Left ventricle myocardium inferior (tissue), 1 donor: ENCODE measurements at regions not wholly inside any gene's neighbourhood (a gene's known extent, or its start where the extent isn't known, plus 50 kb on each side); places are given as distances from the start of the nearest gene placed in this dataset.
"Not testable (repeated sequence)": the region's sequence is repeated elsewhere in the genome, so short reads cannot be mapped to it uniquely, and the experiment has no call there.

Experiments
- DNase-seq: peaks from one replicate; pipeline ENCODE4 v3.0.0-alpha.2; 2020
- H3K27ac ChIP-seq: fragments of 200-600 bp; replicated peaks from 2 replicates; pipeline ENCODE4 v1.8.0; 2021
- H3K27me3 ChIP-seq: fragments of 200-600 bp; 2 replicates; pipeline ENCODE4 v1.8.0; 2021; ENCODE audit warnings: low read depth
- H3K36me3 ChIP-seq: fragments of 200-600 bp; 2 replicates; pipeline ENCODE4 v1.8.0; 2021
- H3K4me1 ChIP-seq: fragments of 200-600 bp; 2 replicates; pipeline ENCODE4 v1.8.0; 2021
- H3K4me3 ChIP-seq: fragments of 200-600 bp; 2 replicates; pipeline ENCODE4 v1.8.0; 2021; ENCODE audit warnings: mild to moderate bottlenecking, moderate library complexity
- H3K9me3 ChIP-seq: fragments of 200-600 bp; replicated peaks from 2 replicates; pipeline ENCODE4 v1.8.0; 2021
- CTCF ChIP-seq: fragments of 200-600 bp; IDR thresholded peaks from 2 replicates; pipeline ENCODE4 v1.8.0; 2021; ENCODE audit warnings: antibody characterized with exemption, mild to moderate bottlenecking, borderline replicate concordance
- intact Hi-C: fragments of 100-400 bp; cut with micrococcal nuclease; formaldehyde crosslinking; loops from one replicate; pipeline ENCODE4 v1.11.0; 2022
- donor health status: DM: no; HTN: yes; CAD: no; lungs with severe emphysema.

- H3K36me3 ChIP-seq = no peaks in the 10 kb centered on the region
- H3K4me3 ChIP-seq = no peak overlapping the region
- DNase-seq = no peak
- peaks cover 36% of the 10 kb centered on the region for H3K27me3 ChIP-seq
- no peaks in the 10 kb centered on the region for H3K4me1 ChIP-seq
- no peak for TF ChIP-seq CTCF
- intact Hi-C loops = no loop called here
- H3K9me3 ChIP-seq = peaks cover 40% of the 10 kb centered on the region
- H3K27ac ChIP-seq = no peak overlapping the region
These were observed 196.8 kb downstream of the GOLGA6L6 start for GRCh38 chr15:20344601-20345400.

- Histone ChIP-seq H3K27me3 (peaks cover 25% of the 10 kb centered on the region), H3K9me3 (peaks cover 40% of the 10 kb centered on the region)
- H3K27ac ChIP-seq, DNase-seq, H3K4me1 ChIP-seq, H3K4me3 ChIP-seq, intact Hi-C loops, H3K36me3 ChIP-seq: not testable (repeated sequence)
These were observed 198.0 kb downstream of the GOLGA6L6 start for GRCh38 chr15:20343395-20344211.

- H3K4me3 ChIP-seq, DNase-seq, H3K36me3 ChIP-seq, intact Hi-C loops, H3K27ac ChIP-seq, H3K4me1 ChIP-seq: not testable (repeated sequence)
- H3K9me3 ChIP-seq = peaks cover 40% of the 10 kb centered on the region
- peaks cover 17% of the 10 kb centered on the region for H3K27me3 ChIP-seq
These were observed 198.8 kb downstream of the GOLGA6L6 start for GRCh38 chr15:20342601-20343394.

GRCh38 chr15:20341901-20342600 is 199.5 kb downstream of the GOLGA6L6 start:
- peaks cover 11% of the 10 kb centered on the region for H3K27me3 ChIP-seq
- H3K36me3 ChIP-seq = no peaks in the 10 kb centered on the region
- peaks cover 41% of the 10 kb centered on the region for H3K9me3 ChIP-seq
- no peaks in the 10 kb centered on the region for H3K4me1 ChIP-seq
- TF ChIP-seq CTCF = no peak
- no peak overlapping the region for H3K27ac ChIP-seq
- intact Hi-C loops = no loop called here
- peak; percentile 76 for DNase-seq
- H3K4me3 ChIP-seq = no peak overlapping the region

- Histone ChIP-seq H3K27me3 (peaks cover 4% of the 10 kb centered on the region), H3K36me3 (no peaks in the 10 kb centered on the region), H3K9me3 (peaks cover 39% of the 10 kb centered on the region), H3K4me1 (no peaks in the 10 kb centered on the region), H3K4me3 (no peak overlapping the region), H3K27ac (no peak overlapping the region)
- peak; percentile 71 for DNase-seq
- no peak for TF ChIP-seq CTCF
- intact Hi-C loops = no loop called here
These were observed 200.5 kb downstream of the GOLGA6L6 start for GRCh38 chr15:20340931-20341661.
